GM19468 (cell line): ENCODE measurements at regions not wholly inside any gene's neighbourhood (a gene's known extent, or its start where the extent isn't known, plus 50 kb on each side); places are given as distances from the start of the nearest gene placed in this dataset.
A peak's percentile ranks its signal among the peaks of the same experiment; 100 is the strongest.
"Not testable (repeated sequence)": the region's sequence is repeated elsewhere in the genome, so short reads cannot be mapped to it uniquely, and the experiment has no call there.

ENCODE experiments used
- ATAC-seq: cut with Tn5 transposase; IDR thresholded peaks from one replicate; pipeline ENCODE4 v1.9.1; 2021; ENCODE audit warnings: mild to moderate bottlenecking, moderate library complexity, moderate number of reproducible peaks; ENCODE audit not compliant: unreplicated experiment; ENCODE audit errors: extremely low read depth

DNA sequence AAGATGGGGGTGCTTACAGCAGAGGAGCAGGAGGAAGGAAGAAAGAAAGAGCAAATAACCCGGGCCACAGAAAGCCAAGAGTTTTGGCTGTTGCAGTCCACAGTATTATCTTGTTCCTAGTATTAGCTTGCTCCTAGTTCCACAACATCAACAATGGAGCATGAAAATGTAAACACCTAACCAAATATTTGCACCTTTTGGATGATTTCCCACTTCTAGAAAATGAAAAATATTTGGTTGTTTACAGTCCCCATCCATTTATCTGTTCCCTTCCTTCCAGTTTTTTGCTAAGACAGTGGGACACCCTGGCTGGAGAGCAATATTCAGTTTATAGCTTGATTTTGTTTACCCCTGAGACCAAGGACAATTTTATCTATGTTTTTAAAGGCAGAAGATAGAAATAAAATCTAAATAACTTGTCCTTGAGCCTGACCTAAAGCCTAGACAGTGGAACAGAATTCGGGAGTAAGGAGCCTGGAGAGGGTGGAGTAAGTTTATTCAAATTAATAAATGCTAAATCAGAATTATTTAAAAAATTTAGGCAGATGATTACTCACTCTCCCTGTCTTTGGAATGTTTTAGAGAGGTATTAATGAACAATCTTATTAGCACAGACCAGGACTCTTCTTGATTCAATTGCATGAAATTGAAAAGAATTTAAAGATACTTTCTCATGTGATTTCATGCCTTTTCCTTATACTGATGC, 51.6 kb downstream of the RESF1 start:
- no peak for ATAC-seq

- ATAC-seq: no peak
Measured at GRCh38 chr12:32012249-32012785, 53.1 kb downstream of the RESF1 start.

- no peak for ATAC-seq
Measured at GRCh38 chr12:32015036-32015435, 55.8 kb downstream of the RESF1 start.

- ATAC-seq: no peak
Measured at GRCh38 chr12:32016680-32017482, 57.7 kb downstream of the RESF1 start.

DNA sequence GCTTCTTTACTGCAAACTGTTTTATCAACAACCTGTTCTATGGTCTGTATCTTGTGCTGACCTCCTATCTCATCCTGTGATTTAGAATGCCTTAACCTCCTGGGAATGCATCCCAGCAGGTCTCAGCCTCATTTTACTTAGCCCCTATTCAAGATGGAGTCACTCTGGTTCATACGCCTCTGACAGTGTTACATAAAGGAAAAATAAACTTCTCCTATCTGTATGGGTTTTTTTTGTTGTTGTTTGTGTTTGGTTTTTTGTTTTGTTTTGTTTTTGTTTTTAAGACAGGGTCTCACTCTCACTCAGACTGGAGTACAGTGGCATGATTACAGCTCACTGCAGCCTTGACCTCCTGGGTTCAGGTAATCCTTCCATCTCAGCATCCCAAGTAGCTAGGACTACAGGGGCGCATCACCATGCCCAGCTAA, 62.1 kb downstream of the RESF1 start:
- no peak for ATAC-seq

- not testable (repeated sequence) for ATAC-seq
Measured at GRCh38 chr12:32022387-32022786, 63.2 kb downstream of the RESF1 start.

- not testable (repeated sequence) for ATAC-seq
Measured at GRCh38 chr12:32023861-32024260, 64.6 kb downstream of the RESF1 start.

DNA sequence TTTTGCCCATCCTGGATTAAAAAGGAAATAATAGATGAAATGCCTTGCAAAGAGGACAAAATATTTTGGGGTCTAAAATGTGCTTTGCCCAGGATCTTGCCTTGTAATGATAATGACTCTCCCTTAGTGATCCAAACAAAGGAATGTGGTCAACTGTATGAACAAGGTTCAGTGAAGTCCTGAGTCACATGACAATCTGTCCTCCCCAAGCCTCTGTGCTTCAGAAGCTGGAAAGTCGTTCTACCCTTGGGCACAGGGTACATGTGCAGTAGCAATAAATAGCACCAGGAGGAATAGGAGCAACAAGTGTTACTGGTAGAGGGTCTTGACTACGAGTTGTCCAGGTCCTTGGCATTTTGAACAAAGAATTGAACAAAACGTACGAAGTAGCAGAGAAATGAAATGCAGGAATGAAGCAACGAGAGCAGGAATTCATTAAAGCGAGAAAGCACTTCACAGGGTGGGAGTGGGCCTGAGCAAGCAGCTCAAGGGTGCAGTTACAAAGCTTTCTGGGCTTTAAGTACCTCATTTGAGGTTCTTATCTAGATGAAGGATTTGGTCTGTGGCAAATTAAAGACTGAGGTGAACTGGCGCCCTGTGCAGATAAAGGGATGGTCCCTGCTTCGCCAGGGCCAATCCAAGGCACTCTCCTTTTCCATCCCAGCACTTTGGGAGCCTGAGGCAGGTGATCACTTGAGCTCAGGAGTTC, 65.8 kb downstream of the RESF1 start:
- no peak for ATAC-seq

DNA sequence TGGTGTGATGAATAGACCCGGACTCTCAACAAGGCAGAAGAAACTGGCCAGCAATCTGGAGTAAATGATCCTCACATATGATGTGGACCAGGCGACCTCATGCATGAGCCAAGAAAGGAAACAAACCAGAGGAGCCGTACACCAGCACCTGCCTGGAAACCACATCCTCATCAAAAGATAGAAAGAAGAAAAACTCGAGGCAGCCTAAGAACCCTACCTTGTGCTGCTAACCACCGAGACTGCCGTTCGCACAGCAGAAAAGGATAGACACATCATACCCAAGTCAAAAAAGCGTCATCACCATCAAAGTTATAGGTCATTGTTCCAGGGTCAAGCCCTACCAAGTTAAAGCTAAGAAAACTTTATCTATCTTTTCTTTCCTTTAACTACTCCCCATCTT, 66.7 kb downstream of the RESF1 start:
- ATAC-seq: peak; percentile 82

DNA sequence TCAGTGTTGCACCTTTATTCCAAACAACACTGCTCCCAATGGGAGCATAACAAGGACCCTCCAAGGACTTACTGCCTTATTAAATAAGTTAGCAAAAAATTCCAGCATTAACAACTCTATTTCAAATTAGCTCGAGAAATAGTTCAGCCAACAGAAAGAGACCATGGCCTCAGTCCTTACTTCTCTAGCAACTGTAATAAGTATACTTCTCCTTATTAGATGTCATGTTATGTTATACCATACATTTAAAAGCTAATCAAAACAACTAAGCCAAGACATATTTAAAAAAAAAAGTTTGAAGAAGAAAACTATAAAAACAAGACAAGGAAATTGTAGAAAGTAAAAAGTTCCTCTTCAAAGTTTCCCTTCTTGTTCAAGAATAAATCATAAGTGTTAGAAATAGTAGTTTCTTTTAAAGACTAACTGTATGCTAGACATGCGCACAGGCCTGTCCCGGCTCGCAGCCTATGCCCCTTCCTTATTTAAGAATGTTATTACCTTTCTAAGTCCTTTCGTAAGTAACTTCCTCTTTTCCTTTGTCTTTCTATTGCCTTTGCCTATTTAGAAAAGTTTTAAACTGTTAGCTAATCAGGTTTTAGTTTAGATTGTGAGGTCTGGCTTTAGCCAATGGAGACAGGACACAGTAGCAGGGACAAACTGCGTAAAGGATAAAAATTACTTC, 68.6 kb downstream of the RESF1 start:
- ATAC-seq: no peak

GRCh38 chr12:32030151-32030550, 70.9 kb downstream of the RESF1 start:
- ATAC-seq: no peak

DNA sequence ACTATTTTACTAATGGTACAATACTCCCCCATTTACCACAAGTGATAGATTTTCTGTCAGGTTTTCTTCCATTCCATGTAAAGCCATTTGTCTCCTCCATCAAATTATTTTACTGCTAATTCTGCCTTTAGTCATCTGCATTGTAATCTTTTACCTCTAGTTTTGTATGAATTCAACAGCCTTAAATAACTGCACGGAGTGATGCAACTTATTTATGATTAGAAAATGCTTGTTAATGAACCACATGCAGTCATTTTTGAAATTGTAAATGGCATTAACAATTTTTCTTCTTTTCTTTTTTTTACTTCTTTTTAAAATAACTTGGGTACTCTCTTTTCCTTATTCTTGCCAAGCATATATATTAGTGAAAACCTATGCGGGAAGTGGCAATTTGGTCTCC, 71.5 kb downstream of the RESF1 start:
- ATAC-seq: no peak

DNA sequence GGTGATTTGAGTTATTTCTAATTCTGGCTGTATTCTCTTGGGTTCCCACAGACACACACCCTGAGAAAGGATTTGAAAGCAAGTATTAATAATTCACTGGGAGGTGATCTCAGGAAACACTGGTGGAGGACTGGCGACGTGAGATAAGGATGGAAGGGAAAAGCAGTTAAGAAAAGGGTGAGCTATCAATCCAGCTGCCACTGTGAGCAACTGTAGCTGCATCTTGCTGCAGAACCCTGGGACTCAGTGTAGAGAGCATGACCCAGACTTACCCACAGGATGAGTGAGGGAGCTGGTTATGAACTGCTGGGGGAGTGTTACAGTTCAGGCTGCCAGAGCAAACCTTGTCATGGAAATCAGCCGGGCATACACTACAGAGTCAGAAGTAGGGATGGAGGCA, 71.9 kb downstream of the RESF1 start:
- ATAC-seq: no peak

DNA sequence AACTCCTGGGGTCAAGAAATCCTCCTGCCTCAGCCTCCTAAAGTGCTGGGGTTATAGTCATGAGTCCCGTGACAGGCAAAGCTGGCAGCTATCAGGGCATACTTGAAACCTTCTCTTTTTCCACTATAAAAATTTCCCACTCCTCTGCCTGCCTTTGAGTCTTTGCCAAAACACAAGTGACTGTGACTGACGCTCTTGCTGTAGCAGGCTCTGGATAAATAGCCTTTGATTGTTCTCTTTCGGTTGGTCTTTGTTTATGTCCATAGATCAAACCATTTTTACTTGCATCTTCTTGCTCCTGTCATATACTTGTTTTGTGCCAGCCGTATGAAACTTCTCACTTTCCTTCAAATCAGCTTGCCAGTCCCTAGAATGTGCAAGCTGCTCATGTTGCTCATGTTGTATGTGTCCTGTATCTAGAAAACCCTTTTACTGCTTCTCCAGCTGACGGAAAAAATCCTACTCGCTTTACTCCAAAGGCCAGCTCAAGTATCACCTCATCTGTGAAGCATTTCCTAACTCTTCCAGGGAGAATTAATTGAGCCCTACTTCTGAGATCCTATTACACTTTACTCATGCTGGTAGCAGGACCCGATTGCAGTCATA, 73.1 kb downstream of the RESF1 start:
- ATAC-seq: no peak

DNA sequence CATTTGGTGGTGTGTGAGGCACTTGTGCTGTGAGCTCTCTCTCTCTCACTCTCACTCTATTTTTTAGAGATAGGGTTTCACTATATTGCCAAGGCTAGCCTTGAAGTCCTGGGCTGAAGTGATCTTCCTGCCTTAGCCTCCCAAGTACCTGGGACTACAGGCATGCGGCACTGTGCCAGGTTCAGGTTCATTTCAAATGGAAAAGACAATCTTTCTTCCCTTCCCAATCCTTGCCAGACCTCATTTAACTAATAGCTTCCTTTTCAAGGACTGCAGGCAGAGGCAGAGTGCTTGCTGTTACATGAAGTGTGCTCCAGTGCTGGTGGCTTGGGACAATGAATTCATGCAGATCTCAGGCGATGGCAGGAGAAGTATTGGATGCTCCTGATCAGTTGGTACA, 73.2 kb upstream of the BICD1 start:
- ATAC-seq: no peak

GRCh38 chr12:32034045-32034444, 72.6 kb upstream of the BICD1 start:
- ATAC-seq: no peak

GRCh38 chr12:32036477-32037263, 70.0 kb upstream of the BICD1 start:
- ATAC-seq: no peak

DNA sequence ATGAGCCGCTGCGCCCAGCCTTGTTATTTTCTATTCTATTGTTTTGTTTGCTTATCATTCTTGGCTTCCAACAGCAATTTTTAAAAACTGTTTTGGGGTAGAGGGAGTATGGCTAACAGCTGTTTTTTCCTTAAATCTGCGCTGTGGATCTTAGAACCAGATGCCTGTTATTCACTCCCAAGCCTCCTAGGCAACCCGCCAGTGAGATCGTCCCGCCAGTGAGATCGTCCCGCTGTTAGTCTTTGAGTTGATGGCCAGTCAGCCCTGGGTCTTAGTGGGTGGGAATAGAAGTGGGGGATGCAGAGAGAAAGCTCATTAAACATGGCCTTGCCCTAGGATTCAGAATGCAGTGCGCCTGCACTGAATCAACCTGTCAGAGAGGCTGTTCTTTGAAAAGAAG, 67.3 kb upstream of the BICD1 start:
- ATAC-seq: no peak

DNA sequence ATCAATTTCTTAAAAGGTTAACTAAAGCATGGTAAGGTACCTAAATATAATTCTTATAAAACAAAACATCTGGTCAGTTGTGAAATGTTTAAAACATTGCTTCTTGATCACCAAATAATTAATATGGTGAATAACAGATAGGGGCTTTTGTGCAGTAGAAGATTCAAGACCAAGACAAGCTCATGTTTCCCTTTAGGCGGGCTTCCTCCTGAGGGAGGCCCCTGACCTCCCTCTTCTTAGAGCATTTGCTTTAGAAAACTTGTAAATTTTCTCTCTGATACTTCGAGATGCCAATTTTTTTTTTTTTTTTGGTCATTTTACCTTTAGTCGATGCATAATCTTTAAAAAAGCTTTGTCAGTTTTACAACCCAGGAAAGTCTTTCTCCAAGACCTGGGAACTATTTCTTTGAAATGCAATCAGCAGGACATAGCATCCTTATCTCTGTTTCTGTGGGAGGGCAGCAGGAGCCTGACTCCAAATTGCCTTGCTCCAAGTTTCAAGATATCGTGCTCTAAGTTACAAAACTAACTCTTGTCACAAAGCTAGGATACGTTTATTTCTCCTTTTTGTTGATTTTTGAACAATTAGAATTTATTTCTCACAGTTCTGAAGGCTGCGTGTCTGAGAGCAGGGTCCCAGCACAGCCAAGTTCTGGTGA, 66.6 kb upstream of the BICD1 start:
- no peak for ATAC-seq
